SH-SY5Y (cell line): ENCODE measurements at regions not wholly inside any gene's neighbourhood (a gene's known extent, or its start where the extent isn't known, plus 50 kb on each side); places are given as distances from the start of the nearest gene placed in this dataset.

Experiments used
- GATA2 ChIP-seq: IDR thresholded peaks from 2 replicates; pipeline ENCODE4 v1.6.1; 2011; ENCODE audit warnings: mild to moderate bottlenecking, low read depth, low read length
- GATA3 ChIP-seq: IDR thresholded peaks from 2 replicates; pipeline ENCODE4 v1.6.1; 2011; ENCODE audit warnings: low read depth, mild to moderate bottlenecking, low read length, moderate library complexity

DNA sequence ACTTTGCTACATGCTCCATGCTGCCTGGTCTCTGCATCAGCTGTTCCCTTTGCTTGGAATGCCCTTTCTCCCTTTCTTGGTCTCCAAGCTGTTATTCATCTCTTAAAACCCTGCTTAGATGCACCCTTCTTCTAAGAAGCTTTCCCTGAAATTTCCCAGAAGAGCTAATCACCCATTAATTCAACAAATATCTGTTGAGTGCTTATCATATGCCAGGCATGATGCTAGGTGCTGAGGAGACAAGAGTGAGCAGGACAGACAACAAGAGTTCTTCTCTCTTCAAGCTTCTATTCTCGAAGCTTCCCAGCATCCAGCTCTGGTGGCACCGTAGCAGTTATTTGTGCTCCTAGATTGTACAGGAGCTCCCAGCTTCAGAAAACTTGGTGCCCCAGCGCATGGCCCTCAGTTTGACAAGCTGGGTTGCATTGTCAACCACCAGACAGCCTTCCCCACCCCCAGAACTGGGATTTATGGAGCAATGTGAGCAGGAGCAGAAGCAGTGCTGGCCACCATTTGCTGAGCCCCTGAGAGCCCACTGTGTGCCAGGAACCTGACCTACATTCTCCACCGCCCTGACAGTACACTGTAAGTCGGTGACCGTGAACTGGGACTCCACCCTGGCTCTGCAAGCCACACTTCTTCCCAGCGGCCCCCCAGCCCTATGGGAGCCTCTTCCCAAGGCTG lies 68.0 kb upstream of the ACOT11 start:
- TF ChIP-seq GATA3 (no peak), GATA2 (no peak)

GRCh38 chr1:54479251-54479650 lies 68.8 kb upstream of the ACOT11 start:
- TF ChIP-seq GATA2 (no peak), GATA3 (no peak)

GRCh38 chr1:54477153-54477561 lies 70.9 kb upstream of the ACOT11 start:
- TF ChIP-seq GATA3 (no peak), GATA2 (no peak)

GRCh38 chr1:54476530-54477109 lies 70.4 kb upstream of the SSBP3 start:
- TF ChIP-seq GATA3, result no peak
- TF ChIP-seq GATA2, result no peak

- TF ChIP-seq GATA2, result no peak
- no peak for TF ChIP-seq GATA3
These were observed 69.8 kb upstream of the SSBP3 start for GRCh38 chr1:54475946-54476516.

DNA sequence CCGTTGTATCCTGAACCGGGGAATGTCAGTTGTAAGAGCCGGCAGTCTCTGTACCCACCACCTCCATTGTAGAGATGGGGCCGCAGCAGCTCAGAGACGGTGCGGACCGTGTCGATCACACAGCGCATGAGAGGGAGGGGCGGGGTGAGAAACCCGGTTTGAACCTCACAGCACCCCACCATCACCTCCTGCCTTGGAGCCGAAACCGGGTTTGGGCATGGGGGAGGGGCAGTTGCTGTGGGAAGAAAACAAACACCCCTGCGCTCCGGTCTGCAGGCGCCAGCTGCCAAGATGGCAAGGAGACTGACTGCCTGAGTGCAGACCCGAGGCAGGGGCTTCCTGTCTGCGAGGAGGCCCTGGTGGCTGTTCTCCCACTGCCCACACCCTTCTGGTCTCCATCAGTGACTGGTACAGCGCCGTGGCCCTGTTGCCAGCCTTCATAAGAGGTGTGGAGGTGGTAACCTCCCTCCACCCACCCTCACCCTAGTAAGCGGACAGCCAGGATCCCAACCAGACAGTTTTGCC lies 69.2 kb upstream of the SSBP3 start:
- TF ChIP-seq GATA2, result no peak
- no peak for TF ChIP-seq GATA3

- TF ChIP-seq GATA2 (no peak), GATA3 (no peak)
These were observed 68.4 kb upstream of the SSBP3 start for GRCh38 chr1:54474310-54475251.

DNA sequence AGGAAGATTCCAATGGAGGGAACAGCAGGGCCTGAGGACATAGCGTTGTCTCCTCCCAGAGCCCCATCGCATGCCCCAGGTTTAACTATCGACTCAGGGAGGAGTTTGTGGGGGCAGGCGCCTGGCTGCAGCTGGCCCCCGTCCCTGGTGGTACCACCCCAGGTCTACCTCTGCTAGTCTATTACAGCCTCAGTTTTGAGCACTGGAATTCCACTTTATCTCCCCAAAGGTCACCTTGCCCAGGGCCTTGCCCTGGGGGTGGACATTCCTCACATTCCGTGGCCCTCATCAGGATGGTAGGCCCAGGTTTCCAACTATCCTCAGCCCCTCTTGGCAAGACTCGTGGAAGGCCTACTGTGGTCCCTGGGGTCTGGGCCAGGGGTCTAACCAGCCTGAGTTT lies 65.4 kb upstream of the SSBP3 start:
- no peak for TF ChIP-seq GATA3
- TF ChIP-seq GATA2, result no peak

- TF ChIP-seq GATA2 (no peak), GATA3 (no peak)
These were observed 59.2 kb upstream of the SSBP3 start for GRCh38 chr1:54465351-54465811.

DNA sequence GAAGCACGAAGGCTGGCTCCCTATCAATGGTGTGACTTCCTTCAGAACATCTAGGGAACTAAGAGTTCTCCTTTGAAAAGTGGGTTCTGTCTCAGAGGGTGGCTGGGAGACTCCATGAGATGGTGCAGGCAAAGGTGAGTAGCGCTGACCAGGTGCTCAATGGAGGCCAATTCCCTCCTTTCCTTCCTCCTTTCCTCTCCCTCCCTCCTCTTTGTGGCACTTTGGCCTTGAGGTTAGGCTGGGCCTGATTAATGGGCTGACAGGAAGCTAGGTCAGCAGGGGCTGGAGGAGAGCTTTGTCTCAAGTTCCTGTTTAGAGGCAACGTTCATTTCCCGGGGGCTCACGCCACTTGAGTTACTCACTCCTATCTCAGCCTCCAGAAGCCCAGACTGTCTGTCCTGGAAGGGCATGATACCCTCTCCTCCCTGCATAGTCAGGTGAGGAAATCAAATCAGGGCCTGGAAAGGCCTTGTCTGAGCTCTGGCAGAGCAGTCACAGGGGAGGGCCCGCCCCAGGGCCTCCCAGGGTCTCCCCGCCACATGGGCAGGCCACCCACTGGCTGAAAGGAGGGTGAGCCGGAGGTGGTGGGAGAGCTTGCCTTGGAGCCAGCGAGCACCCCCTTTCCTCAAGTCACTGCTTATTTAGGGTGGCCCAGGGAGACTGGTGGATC lies 58.4 kb upstream of the SSBP3 start:
- TF ChIP-seq GATA2 (no peak), GATA3 (no peak)

DNA sequence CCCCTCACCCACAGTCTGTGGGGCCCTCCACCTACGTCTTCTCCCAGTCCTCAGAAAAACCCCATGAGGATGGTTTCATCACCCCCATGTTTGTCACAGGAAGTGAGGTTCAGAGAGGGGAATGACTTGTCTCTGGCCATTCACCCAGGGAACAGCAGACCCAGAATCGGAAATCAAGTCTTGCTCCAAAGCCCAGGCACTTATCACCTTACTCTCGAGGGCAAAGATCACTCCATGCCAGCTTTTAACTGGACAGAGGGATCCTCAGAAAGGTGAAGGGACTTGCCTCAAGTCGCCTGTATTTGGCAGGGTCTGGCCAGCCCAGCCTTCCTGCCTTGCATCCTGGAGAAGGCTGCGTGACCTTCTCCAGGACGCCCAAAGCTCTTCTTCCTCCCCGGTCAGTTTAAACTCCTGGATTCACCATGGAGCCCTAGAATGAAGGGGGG lies 57.9 kb upstream of the SSBP3 start:
- TF ChIP-seq GATA2, result no peak
- no peak for TF ChIP-seq GATA3

- TF ChIP-seq GATA2, result no peak
- TF ChIP-seq GATA3, result no peak
These were observed 57.3 kb upstream of the SSBP3 start for GRCh38 chr1:54463259-54464030.
